NCI-H2081 treated with DMSO at 0.1 percent for 48 hours (cell line): ENCODE measurements at regions not wholly inside any gene's neighbourhood (a gene's known extent, or its start where the extent isn't known, plus 50 kb on each side); places are given as distances from the start of the nearest gene placed in this dataset.

Source experiments
- DNase-seq: peaks from one replicate; lab custom pipeline; 2025; lab: John Stamatoyannopoulos, UW

DNA sequence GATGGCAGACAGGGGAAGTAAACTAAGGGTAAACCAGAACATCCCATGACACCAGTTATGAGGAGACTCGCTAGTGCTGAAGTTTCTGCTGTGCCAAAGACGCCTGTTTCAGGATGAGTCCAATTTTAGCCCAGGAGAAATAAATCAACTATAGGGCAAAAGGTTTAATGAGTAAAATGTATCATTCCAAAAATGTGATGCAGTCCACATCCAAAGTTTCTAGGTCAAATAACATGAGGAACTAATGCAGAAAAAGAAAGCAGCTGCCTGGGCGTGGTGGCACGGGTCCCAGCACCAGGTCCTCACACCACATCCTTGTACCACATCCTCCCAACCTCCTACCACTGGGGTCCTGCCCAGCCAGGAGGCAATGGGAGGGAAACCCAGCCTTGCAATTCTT lies 126.9 kb upstream of the CTAGE1 start:
- DNase-seq: no peak

- no peak for DNase-seq
Measured at GRCh38 chr18:22545066-22545760, 127.5 kb upstream of the CTAGE1 start.

DNA sequence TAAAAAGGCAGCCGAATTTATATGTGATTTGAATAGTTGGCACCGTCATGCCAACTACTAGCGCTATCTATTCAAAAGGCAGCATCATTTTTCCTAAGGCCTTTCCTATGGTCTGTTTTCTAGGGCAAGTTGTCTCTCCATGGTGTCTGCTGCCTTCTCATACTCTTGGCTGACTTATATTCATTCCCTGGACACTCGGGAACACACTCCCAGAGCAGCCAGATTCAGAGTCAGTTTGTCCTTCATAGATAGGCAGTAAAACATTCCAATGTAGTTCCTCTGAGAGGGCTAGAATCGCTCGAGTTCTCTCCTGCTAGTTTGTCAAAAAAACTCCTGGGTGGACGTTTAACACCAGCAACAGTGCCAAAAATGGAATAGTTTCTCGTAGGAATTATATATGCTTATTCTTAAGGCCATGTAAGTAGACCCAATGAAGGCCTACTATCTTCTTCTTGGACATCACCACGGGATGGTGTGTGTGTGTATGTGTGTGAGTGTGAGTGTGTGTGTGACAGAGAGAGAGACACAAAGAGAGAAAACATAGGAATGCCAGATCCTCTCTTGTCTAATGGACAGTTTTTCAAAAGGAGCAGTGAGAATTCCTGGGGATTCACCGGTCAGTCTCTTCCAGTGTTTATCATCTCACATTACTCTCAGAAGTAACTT lies 129.3 kb upstream of the CTAGE1 start:
- DNase-seq: no peak

DNA sequence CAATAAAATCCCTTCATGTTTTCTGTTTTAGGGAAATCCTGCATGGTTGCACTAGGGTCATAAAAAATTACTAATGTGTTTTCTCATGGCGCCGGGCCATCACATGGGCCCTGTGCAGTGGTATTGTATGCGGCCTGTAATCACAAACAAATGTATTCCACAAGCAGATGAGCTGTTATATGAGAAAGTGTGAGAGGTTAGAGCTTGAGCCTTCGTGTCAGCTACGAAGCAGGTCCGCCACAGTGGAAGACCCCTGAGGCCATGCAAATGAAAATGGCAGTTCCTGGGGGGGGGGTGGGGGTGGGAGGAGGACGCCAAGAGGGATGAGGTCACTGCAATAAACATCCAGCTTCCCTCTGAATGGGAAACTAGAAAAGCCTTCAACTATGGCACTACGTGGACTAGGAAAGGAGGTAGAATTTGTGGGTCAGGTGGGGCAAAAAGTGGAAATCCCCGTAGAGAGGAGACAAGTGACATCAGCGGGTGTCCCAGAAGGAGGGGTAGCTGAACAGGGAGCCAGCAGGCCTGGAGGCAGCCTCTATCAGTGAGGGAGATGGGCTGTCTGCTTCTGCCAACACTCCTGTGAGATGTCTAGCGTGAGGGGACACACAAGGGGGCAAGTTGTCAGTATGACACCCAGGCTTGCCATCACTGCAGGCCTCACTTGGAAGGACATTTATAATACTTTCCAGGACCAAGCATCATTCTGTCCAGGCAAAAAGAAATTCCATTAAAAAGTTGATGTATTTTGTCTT lies 130.3 kb upstream of the CTAGE1 start:
- DNase-seq: no peak

GRCh38 chr18:22549260-22549937 lies 131.7 kb upstream of the CTAGE1 start:
- DNase-seq: no peak

GRCh38 chr18:22550366-22550765 lies 132.7 kb upstream of the CTAGE1 start:
- no peak for DNase-seq

- no peak for DNase-seq
Measured at GRCh38 chr18:22550861-22551260, 133.1 kb upstream of the CTAGE1 start.

DNA sequence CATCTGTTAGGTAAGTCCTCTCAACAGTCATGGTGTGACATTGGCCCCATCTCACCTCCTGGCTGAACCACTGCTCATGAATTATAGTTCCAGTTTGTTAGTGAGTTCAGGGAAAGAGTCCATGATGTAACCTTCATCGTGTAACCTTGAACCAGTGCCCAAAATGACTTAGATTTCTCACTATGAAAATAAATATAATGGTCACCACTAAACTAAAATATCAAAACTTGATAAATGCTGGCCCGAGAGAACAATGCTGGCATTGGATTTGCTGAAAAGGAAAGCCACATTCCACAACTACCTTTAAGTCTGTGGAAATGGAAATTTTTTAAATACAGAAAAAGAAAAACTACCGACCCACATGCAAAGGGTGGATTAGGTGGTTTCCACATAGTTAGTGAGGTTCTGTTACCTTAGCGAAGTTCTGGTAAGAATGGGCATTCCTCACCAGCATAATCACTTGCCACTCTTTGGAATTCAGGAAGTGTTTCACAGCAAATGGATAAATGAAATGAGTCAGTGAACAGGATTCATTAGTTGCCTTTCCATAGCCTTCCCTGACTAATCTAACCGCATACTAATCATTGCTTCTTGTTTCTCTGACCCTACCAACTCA lies 133.9 kb upstream of the CTAGE1 start:
- no peak for DNase-seq

GRCh38 chr18:22552254-22552653 lies 134.5 kb upstream of the CTAGE1 start:
- DNase-seq: no peak

- no peak for DNase-seq
Measured at GRCh38 chr18:22552899-22553460, 135.3 kb upstream of the CTAGE1 start.

GRCh38 chr18:22556222-22557167 lies 138.8 kb upstream of the CTAGE1 start:
- DNase-seq: no peak

GRCh38 chr18:22557168-22557941 lies 139.6 kb upstream of the CTAGE1 start:
- DNase-seq: no peak

- DNase-seq: no peak
Measured at GRCh38 chr18:22558945-22559385, 141.2 kb upstream of the CTAGE1 start.

GRCh38 chr18:22559414-22560274 lies 141.9 kb upstream of the CTAGE1 start:
- DNase-seq: no peak

DNA sequence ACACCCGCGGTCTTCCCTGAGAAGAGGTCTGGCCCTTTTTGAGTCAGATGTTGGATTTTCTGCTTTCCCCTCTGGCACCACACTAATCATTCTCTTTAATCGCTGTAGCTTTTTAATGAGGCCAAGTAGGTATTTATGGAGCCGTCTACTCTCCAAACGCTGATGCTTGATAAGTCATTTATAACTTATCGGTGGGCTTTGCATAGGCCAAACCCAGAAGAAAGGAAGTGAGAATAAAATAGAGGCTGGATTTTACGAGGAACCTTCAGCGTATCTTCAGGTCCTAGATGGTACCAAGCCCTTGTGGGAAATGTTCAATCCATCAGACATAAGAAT lies 142.5 kb upstream of the CTAGE1 start:
- no peak for DNase-seq

DNA sequence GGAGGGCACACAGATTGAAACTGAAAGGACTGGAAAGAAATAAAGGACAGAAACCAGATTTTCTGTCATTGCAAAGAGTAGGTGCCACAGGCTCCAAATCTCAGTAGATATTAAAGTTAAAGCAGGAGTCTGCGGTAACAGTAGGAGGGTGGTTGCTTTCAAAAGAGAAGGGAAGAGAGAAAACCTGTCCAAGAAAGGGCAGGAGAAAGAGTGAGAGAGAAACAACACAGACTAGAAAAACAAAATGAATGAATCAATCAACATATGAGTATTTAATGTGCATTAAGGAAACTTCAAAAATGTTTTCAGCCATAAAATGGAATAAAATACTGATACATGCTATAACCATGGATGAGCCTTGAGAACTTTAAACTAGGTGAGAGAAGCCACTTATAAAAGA lies 143.1 kb upstream of the CTAGE1 start:
- DNase-seq: no peak

DNA sequence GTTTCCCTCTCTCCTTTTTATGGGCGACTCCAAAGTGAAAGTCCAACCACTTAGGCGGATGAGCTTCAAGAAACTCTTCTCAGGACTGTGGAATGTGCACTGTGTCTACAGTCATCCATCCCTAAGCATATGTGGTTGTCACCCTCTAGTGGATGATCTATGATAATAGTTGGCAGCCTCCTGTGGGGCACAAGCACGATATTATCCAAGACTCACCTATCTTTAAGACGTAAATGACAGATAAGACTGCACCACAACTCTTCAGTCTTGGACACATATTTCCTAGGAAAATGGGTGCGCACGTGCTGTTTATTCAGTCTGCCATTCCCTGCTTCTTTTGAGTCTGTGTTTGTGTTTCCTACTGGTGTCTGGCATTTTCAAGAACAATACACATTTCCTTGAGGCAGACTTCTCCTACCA lies 145.5 kb upstream of the CTAGE1 start:
- DNase-seq: peak; percentile 17

DNA sequence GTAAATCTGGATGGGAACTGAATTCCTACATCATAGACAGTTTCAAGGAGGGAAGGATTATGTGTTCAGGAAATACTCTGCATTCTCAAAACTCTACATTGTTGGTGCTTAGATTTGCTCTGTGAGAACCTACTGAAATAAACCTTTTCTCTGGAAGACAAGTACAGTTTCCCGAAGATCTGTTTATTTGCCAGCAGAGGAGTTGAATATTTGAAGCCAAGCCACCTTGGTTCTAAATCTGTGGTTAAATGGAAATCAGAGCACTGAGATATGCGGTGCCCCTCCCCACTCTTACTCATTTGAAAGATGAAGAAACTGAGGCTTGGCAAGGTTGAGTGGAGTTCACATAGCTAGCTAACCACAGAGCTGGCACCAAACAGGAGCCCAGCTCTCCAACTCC lies 146.3 kb upstream of the CTAGE1 start:
- DNase-seq: no peak
